MM.1S (cell line): ENCODE measurements at regions not wholly inside any gene's neighbourhood (a gene's known extent, or its start where the extent isn't known, plus 50 kb on each side); places are given as distances from the start of the nearest gene placed in this dataset.
A peak's percentile ranks its signal among the peaks of the same experiment; 100 is the strongest.

ENCODE experiments used
- DNase-seq: peaks from one replicate; pipeline ENCODE4 v3.0.0-alpha.2; 2015
- H2AFZ ChIP-seq: fragments of 300-600 bp; sonication (generic); 2 replicates; pipeline ENCODE4 v1.6.0; 2016; ENCODE audit warnings: antibody characterized with exemption, low read length
- H3F3A ChIP-seq: fragments of 300-600 bp; sonication (generic); 2 replicates; pipeline ENCODE4 v1.6.1; 2016; ENCODE audit warnings: mild to moderate bottlenecking, antibody characterized with exemption, low read length, moderate library complexity, mixed read lengths; ENCODE audit not compliant: insufficient read depth
- H3K27ac ChIP-seq: fragments of 300-600 bp; sonication (generic); 2 replicates; pipeline ENCODE4 v1.5.1; 2016; ENCODE audit warnings: mild to moderate bottlenecking, low read length
- H3K27me3 ChIP-seq: fragments of 300-600 bp; sonication (generic); replicated peaks from 2 replicates; pipeline ENCODE4 v1.6.0; 2016; ENCODE audit warnings: low read length; ENCODE audit not compliant: insufficient read depth
- H3K36me3 ChIP-seq: fragments of 300-600 bp; sonication (generic); replicated peaks from 2 replicates; pipeline ENCODE4 v1.6.1; 2016; ENCODE audit warnings: mild to moderate bottlenecking, low read length, mixed read lengths; ENCODE audit not compliant: insufficient read depth
- H3K4me1 ChIP-seq: fragments of 300-600 bp; sonication (generic); 2 replicates; pipeline ENCODE4 v1.6.1; 2016; ENCODE audit warnings: low read length, mixed read lengths
- H3K4me2 ChIP-seq: fragments of 300-600 bp; sonication (generic); 2 replicates; pipeline ENCODE4 v1.6.0; 2016; ENCODE audit warnings: low read depth, low read length
- H3K4me3 ChIP-seq: fragments of 300-600 bp; sonication (generic); 2 replicates; pipeline ENCODE4 v1.5.1; 2016; ENCODE audit warnings: low read length, mixed read lengths
- H3K79me2 ChIP-seq: fragments of 300-600 bp; sonication (generic); 2 replicates; pipeline ENCODE4 v1.6.1; 2016; ENCODE audit warnings: mixed run types, low read length, mixed read lengths
- H3K9ac ChIP-seq: fragments of 300-600 bp; sonication (generic); 2 replicates; pipeline ENCODE4 v1.6.1; 2016; ENCODE audit warnings: low read length, mixed read lengths
- H3K9me2 ChIP-seq: fragments of 300-600 bp; sonication (generic); replicated peaks from 2 replicates; pipeline ENCODE4 v1.6.1; 2016; ENCODE audit warnings: mild to moderate bottlenecking, low read length, mixed read lengths; ENCODE audit not compliant: insufficient read depth
- H3K9me3 ChIP-seq: fragments of 300-600 bp; sonication (generic); replicated peaks from 2 replicates; pipeline ENCODE4 v1.6.1; 2016; ENCODE audit warnings: mild to moderate bottlenecking, low read length, mixed read lengths; ENCODE audit not compliant: insufficient read depth
- H4K20me1 ChIP-seq: fragments of 300-600 bp; sonication (generic); 2 replicates; pipeline ENCODE4 v1.6.1; 2016; ENCODE audit warnings: mild to moderate bottlenecking, low read length, moderate library complexity, mixed read lengths; ENCODE audit not compliant: insufficient read depth
- EZH2 ChIP-seq: fragments of 300-600 bp; sonication (generic); optimal IDR thresholded peaks from 2 replicates; pipeline ENCODE3; 2017; ENCODE audit warnings: low read depth, mild to moderate bottlenecking, antibody characterized with exemption, low read length, mixed read lengths
- EZH2phosphoT487 ChIP-seq: fragments of 300-600 bp; sonication (generic); IDR thresholded peaks from 2 replicates; pipeline ENCODE4 v1.6.1; 2018; ENCODE audit warnings: antibody characterized with exemption, low read length
- TF ChIP-seq, protein P1 (sequence below): fragments of 300-600 bp; sonication (generic); IDR thresholded peaks from 2 replicates; pipeline ENCODE4 v1.5.1; 2016; ENCODE audit warnings: antibody characterized with exemption, low read length, mixed read lengths

DNA sequence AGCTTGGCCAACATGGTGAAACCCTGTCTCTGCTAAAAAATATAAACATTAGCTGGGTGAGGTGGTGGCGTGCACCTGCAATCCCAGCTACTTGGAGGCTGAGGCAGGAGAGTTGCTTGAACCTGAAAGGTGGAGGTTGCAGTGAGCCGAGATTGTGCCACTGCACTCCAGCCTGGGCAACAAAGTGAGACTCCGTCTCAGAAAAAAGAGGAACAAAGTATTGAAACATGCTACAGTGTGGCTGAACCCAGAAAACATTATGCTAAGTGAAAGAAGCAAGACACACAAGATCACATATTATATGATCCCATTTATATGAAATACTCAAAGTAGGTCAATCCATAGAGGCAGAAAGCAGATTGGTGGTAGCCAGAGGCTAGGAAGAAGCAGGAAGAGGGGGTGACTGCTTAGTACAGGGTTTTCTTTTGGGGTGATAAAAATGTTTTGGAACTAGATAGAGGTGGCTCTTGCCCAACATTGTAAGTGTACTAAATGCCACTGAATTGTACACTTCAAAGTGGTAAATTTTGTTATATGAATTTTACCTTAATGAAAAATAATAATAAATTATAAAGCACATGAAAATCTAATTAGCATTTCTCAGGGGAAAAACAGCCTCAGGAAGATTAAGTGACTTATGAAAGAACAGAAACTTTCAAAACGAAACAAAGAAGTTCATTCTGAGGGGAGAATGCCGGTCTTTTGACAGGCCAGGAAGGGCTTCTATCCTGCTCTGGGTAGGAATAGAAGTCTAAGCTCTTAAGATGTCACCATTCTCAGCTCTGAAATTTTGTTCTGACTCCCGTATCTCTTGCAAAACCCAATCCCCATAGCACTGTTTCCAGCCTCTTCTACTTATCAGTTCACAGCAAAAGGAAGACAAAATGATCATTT lies 161.1 kb upstream of the TBCA start:
- Histone ChIP-seq H3K9me2 (no peaks in the 10 kb centered on the region), H3K27me3 (no peaks in the 10 kb centered on the region), H3K4me3 (peak overlapping the region; percentile 9; the same call in 1 of the 2 replicates), H3K36me3 (no peaks in the 10 kb centered on the region), H4K20me1 (no peaks in the 10 kb centered on the region), H3K9me3 (no peaks in the 10 kb centered on the region), H3K9ac (no peak overlapping the region), H3K4me2 (peak overlapping the region; percentile 57), H3K4me1 (peaks cover 19% of the 10 kb centered on the region), H3K27ac (peak overlapping the region; percentile 36; the same call in 1 of the 2 replicates), H3F3A (peaks cover 17% of the 10 kb centered on the region; the same call in 1 of the 2 replicates), H2AFZ (no peak overlapping the region), H3K79me2 (no peaks in the 10 kb centered on the region)
- TF ChIP-seq EZH2phosphoT487 (no peak), EZH2 (no peak)
- TF ChIP-seq, protein P1, sequence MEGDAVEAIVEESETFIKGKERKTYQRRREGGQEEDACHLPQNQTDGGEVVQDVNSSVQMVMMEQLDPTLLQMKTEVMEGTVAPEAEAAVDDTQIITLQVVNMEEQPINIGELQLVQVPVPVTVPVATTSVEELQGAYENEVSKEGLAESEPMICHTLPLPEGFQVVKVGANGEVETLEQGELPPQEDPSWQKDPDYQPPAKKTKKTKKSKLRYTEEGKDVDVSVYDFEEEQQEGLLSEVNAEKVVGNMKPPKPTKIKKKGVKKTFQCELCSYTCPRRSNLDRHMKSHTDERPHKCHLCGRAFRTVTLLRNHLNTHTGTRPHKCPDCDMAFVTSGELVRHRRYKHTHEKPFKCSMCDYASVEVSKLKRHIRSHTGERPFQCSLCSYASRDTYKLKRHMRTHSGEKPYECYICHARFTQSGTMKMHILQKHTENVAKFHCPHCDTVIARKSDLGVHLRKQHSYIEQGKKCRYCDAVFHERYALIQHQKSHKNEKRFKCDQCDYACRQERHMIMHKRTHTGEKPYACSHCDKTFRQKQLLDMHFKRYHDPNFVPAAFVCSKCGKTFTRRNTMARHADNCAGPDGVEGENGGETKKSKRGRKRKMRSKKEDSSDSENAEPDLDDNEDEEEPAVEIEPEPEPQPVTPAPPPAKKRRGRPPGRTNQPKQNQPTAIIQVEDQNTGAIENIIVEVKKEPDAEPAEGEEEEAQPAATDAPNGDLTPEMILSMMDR = no peak
- DNase-seq = peak; percentile 62

DNA sequence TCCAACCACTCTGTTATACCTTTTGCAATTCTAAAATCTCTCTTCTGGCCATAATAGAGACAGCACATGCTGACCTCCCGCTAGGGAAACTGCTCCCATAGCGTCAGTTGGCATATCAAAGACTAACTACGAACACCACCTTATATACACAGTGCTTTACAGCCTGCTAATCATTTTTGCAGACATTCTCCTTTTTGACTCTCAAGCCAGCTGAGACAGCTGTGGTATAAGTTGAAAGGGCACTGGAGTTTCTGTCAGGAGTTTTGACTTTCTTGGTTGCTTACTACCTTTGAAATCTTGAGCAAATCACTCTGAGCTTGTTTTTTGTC lies 160.2 kb upstream of the TBCA start:
- peak; percentile 27 for DNase-seq
- Histone ChIP-seq H4K20me1 (no peaks in the 10 kb centered on the region), H3K27me3 (no peaks in the 10 kb centered on the region), H3K4me2 (peak overlapping the region; percentile 28), H3K79me2 (no peaks in the 10 kb centered on the region), H3K36me3 (no peaks in the 10 kb centered on the region), H3K4me1 (peaks cover 19% of the 10 kb centered on the region), H3K9me3 (no peaks in the 10 kb centered on the region), H3K4me3 (no peak overlapping the region), H3F3A (peaks cover 17% of the 10 kb centered on the region; the same call in 1 of the 2 replicates), H3K9me2 (no peaks in the 10 kb centered on the region), H3K9ac (no peak overlapping the region), H3K27ac (peak overlapping the region; percentile 36; the same call in 1 of the 2 replicates), H2AFZ (no peak overlapping the region)
- no peak for TF ChIP-seq EZH2
- TF ChIP-seq, protein P1 = no peak
- no peak for TF ChIP-seq EZH2phosphoT487

DNA sequence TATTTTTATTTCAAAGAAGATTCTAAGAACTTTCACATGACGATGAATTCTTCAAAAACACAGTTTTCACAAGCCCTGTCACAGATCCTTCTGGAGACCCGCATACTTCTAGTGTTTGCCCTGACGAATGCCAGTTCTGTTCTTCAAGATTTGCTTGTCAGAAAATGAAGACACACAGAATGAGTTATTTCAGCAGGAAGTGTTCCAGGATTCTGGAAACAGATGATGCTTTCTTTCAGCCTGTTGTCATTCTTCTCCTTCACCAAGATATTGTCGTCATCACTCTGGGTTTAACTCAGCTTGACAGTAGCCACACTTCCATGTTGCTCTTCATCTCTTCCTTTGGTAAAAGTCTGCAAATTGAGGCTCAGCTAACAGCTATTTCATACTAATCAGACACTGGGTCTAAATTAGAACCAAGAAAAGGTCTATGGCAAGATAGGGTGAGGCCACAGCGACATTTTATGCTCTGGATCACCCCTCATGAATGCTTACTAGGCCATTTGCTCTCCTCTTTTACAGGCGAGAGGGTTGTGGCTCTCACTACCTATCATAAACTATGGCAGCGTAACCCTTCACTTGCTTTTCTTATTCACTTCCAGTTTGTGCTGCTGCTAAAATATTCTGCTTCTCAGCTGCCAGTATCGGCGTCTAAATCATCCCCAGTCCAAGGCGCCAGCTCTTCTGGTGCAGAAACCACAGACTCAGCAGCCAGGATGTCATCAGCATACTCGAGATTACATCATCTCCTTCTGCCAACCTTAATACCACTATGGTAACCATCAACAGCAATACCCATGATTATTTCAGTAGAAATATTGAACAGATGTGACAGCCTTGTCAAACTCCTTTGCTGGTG lies 159.6 kb upstream of the TBCA start:
- TF ChIP-seq, protein P1 = no peak
- TF ChIP-seq EZH2 = no peak
- TF ChIP-seq EZH2phosphoT487 = no peak
- no peak overlapping the region for H2AFZ ChIP-seq

More for the DNA sequence above, 159.6 kb upstream of the TBCA start:
- Histone ChIP-seq H3K4me1 (peaks cover 19% of the 10 kb centered on the region), H3K27me3 (no peaks in the 10 kb centered on the region), H3K79me2 (no peaks in the 10 kb centered on the region), H3K27ac (peak overlapping the region; percentile 36; the same call in 1 of the 2 replicates), H3K4me2 (peak overlapping the region; percentile 28; the same call in 1 of the 2 replicates), H3K9me3 (no peaks in the 10 kb centered on the region), H4K20me1 (no peaks in the 10 kb centered on the region), H3K36me3 (no peaks in the 10 kb centered on the region), H3F3A (peaks cover 17% of the 10 kb centered on the region; the same call in 1 of the 2 replicates), H3K4me3 (no peak overlapping the region), H3K9ac (no peak overlapping the region), H3K9me2 (no peaks in the 10 kb centered on the region)
- peak; percentile 50 for DNase-seq
